Pancreas (tissue), 10 donors: ENCODE measurements at regions not wholly inside any gene's neighbourhood (a gene's known extent, or its start where the extent isn't known, plus 50 kb on each side); places are given as distances from the start of the nearest gene placed in this dataset.
"Not testable (repeated sequence)": the region's sequence is repeated elsewhere in the genome, so short reads cannot be mapped to it uniquely, and the experiment has no call there.

Experiments
- ATAC-seq, 4 donors: fragments of 200-7000 bp; cut with Tn5 transposase; one replicate each; pipeline versions ENCODE4 v1.8.0 to v1.9.1; 2020; ENCODE audit warnings: mild to moderate bottlenecking in 4 of 4, moderate library complexity in 4 of 4
- DNase-seq, 6 donors: peaks; one replicate each; pipeline ENCODE4 v3.0.0-alpha.2; 2020
- FAIRE-seq: peaks from 2 replicates; lab custom pipeline; 2012; peaks lifted over from hg19 to GRCh38; lab: Jason Lieb, UNC
- H3K27ac ChIP-seq, 4 donors: fragments of 200-600 bp; sonication (generic); 1 replicate in 3 of 4; 2 replicates in 1 of 4; pipeline versions ENCODE4 v1.5.0 to v1.8.0; 2020
- H3K27me3 ChIP-seq, 4 donors: fragments of 200-600 bp; one replicate each; pipeline ENCODE4 v1.8.0; 2021
- H3K36me3 ChIP-seq, 3 donors: fragments of 200-600 bp; sonication (generic) in 1 of 3; one replicate each; pipeline versions ENCODE4 v1.5.0 to v1.8.0; 2020 to 2021
- H3K4me1 ChIP-seq, 3 donors: fragments of 200-600 bp; one replicate each; pipeline ENCODE4 v1.8.0; 2021
- H3K4me3 ChIP-seq, 4 donors: fragments of 200-600 bp; sonication (generic) in 2 of 4; one replicate each; pipeline versions ENCODE4 v1.5.0 to v1.8.0; 2020 to 2021
- H3K9me3 ChIP-seq, 4 donors: fragments of 200-600 bp; one replicate each; pipeline ENCODE4 v1.8.0; 2021
- CTCF ChIP-seq, 4 donors: fragments of 200-600 bp; sonication (generic) in 3 of 4; IDR thresholded peaks; one replicate each; pipeline versions ENCODE4 v1.5.0 to v1.8.0; 2021; ENCODE audit warnings: antibody characterized with exemption in 4 of 4
- WGBS, 2 donors: extraction: QIAGEN DNeasy Blood & Tissue Kit; methylation state at CpG; one replicate each; pipeline ENCODE4 v1.1.7; 2013; 5-methylcytosine and 5-hydroxymethylcytosine counted together
- intact Hi-C, 3 donors: fragments of 100-400 bp; cut with DNase I; formaldehyde crosslinking; loops; one replicate each; pipeline versions ENCODE4 v1.11.1 to v1.14.2; 2022
- donor health status: healthy with polysubstance abuse.
- donor health status: DM: no; HTN: no; CAD: no; lungs with moderate emphysema.
- donor health status: DM: no; HTN: no; CAD: no.
- donor health status: control.
- donor health status: control.
- donor health status: Bipolar disorder and iron deficiency.
- donor health status: DM: yes; HTN: yes; CAD: no.
- donor health status: DM: no; HTN: no; CAD: no.
- donor health status: DM: no; HTN: no; CAD: no.
- donor health status: DM: yes; HTN: yes; CAD: no.

DNA sequence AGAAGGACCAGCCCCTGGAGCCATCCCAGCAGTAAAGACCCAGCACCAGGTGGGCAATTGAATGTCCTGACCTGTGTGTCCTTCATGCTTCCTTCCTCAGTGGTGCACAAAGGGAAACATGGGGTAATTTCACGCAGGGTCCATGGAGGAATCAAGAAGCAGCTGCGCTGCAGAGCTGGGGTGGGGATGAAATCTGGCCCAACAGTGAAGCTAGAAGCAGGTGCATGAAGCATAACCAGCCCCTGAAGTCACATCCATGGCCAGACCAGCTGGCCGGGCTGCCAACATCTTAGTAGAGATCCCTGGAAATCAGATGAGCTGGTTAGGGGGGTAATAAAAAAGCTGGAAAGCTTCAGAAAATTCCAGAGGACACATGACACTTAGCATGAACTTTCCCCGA is 646.7 kb upstream of the DEFB115 start:
- 55 to 56% methylated on average over 4 of the region's 4 CpGs for WGBS, 2 donors
- intact Hi-C loops, result no loop called here
- TF ChIP-seq CTCF (IDR thresholded peaks at IDR 0.05), result no peak
- no peaks in the 10 kb centered on the region for H3K27me3 ChIP-seq
- H3K27ac ChIP-seq, result no peak overlapping the region
- no peak overlapping the region for H3K4me3 ChIP-seq
- FAIRE-seq, result no peak
- no peaks in the 10 kb centered on the region for H3K36me3 ChIP-seq
- no peak for ATAC-seq
- H3K9me3 ChIP-seq, result no peaks in the 10 kb centered on the region
- H3K4me1 ChIP-seq, result no peaks in the 10 kb centered on the region
- no peak for DNase-seq

DNA sequence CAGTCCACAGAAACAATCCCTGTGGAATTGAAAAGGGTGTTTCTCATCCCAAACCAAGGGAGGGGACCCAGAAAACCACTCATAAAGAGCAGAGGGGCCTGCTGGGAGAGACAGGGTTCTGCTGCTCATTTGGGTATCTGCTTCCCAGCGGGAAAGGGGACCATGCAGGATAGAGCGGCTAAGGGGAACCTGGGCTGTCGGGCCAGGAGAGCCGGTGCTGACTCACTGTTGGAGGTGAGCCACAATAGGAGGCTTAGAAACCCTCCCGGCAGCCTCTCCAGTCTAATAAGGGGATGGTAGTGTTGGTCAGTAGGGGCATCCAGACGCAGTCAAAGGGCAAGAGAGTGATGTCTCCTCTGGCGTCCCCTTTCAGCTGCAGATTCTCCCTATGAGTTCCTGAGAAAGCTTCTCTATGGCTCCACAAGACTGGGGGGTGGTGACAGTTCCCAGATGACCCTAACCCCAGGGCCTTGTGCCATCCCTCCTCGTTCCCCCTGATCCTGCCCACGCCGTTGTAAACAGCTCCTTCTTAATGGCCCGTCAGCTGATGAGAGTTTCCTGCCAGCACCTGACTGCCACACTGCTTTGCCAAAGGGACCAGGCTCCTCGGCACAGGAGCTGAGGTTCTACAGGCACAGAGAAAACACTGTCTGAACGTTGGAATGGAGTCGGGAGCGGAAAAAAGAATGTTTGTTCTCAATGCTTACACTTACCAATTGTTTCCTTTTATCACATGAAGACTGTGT is 646.1 kb upstream of the DEFB115 start:
- ATAC-seq, result no peak
- Histone ChIP-seq H3K9me3 (no peaks in the 10 kb centered on the region), H3K4me1 (no peaks in the 10 kb centered on the region), H3K27ac (no peak overlapping the region), H3K4me3 (no peak overlapping the region), H3K36me3 (no peaks in the 10 kb centered on the region), H3K27me3 (no peaks in the 10 kb centered on the region)
- DNase-seq, result no peak
- intact Hi-C loops, result no loop called here
- TF ChIP-seq CTCF (IDR thresholded peaks at IDR 0.05), result no peak
- FAIRE-seq, result no peak
- 59 to 62% methylated on average over 15 of the region's 15 CpGs for WGBS, 2 donors

GRCh38 chr20:30612344-30612743 is 645.1 kb upstream of the DEFB115 start:
- no peaks in the 10 kb centered on the region for H3K4me1 ChIP-seq
- H3K4me3 ChIP-seq, result no peak overlapping the region
- intact Hi-C loops, result no loop called here
- DNase-seq (no peak), ATAC-seq (no peak), FAIRE-seq (no peak)
- TF ChIP-seq CTCF (IDR thresholded peaks at IDR 0.05), result no peak
- no peaks in the 10 kb centered on the region for H3K36me3 ChIP-seq
- 77 to 80% methylated on average over 1 of the region's 1 CpG for WGBS, 2 donors
- no peak overlapping the region for H3K27ac ChIP-seq
- no peaks in the 10 kb centered on the region for H3K9me3 ChIP-seq
- H3K27me3 ChIP-seq, result no peaks in the 10 kb centered on the region

DNA sequence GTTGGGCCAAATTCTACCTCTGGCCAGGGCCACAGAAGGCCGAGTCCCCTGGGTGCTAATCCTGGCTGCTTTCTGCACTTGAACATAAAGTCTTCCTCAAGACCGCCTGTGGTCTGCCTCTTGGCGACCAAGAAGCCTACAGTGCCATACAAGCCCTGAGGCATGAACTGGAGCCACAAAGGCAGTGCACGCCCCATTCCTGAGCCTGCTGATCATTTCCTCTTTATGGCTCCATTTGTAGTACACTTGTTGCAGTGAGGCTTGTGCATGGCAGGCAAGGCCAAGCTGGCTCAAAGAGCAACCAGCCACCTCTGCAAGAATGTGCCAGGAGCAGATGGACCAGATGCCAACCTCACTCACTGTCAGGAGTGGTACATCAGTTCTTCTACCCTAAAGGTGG is 636.1 kb upstream of the DEFB115 start:
- H3K27ac ChIP-seq, H3K4me1 ChIP-seq, H3K9me3 ChIP-seq, H3K36me3 ChIP-seq, FAIRE-seq, H3K27me3 ChIP-seq, intact Hi-C loops, DNase-seq, ATAC-seq, H3K4me3 ChIP-seq: not testable (repeated sequence)
- WGBS, 2 donors, result 69 to 81% methylated on average over 4 of the region's 4 CpGs

DNA sequence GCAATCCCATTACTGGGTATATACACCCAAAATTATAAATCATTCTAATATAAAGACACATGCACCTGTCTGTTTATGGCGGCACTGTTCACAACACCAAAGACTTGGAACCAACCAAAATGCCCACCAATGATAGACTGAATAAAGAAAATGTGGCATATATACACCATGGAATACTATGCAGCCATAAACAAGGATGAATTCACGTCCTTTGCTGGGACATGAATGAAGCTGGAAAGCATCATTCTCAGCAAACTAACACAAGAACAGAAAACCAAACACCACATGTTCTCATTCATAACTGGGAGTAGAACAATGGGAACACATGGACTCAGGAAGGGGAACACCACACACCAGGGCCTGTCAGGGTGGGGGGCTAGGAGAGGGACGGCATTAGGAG is 633.2 kb upstream of the DEFB115 start:
- intact Hi-C loops, H3K9me3 ChIP-seq, H3K36me3 ChIP-seq, ATAC-seq, FAIRE-seq, H3K27me3 ChIP-seq, H3K27ac ChIP-seq, H3K4me3 ChIP-seq, DNase-seq, H3K4me1 ChIP-seq: not testable (repeated sequence)
- WGBS, 2 donors, result 57 to 59% methylated on average over 3 of the region's 3 CpGs

DNA sequence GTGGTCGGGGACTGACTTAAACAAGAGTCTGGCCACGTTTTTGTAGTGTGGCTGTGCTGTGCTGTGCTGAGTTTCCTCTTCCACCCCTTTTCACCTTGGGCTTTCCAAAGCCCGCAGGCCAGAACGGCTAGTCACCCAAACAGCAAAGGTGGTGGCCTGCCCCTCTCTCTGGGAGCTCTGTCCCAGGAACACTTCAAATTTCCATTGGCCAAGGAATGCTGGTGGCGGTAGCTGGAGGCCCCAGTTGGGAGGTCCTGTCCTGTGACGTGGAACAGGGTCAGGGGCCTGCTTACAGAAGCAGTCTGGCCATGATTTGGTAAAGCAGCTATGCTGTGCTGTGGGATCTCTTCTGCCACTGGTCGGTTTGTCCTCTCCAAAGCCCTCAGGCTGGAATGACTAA is 628.1 kb upstream of the DEFB115 start:
- H3K27ac ChIP-seq, H3K27me3 ChIP-seq, H3K4me1 ChIP-seq, H3K9me3 ChIP-seq, intact Hi-C loops, ATAC-seq, H3K36me3 ChIP-seq, FAIRE-seq, H3K4me3 ChIP-seq: not testable (repeated sequence)
- 57% methylated on average over 7 of the region's 7 CpGs for WGBS, 2 donors
- DNase-seq, result peak in 1 of 6 donors; percentile 3
